Neural cell (in vitro differentiated cells): ENCODE measurements at regions not wholly inside any gene's neighbourhood (a gene's known extent, or its start where the extent isn't known, plus 50 kb on each side); places are given as distances from the start of the nearest gene placed in this dataset.

ENCODE experiments used
- H2AFZ ChIP-seq: fragments of 200-600, 300-800 bp; sonication (generic), shearing (Covaris generic); 2 replicates; pipeline ENCODE4 v1.6.0; 2014; ENCODE audit warnings: low read depth, mild to moderate bottlenecking, antibody characterized with exemption, low read length, moderate library complexity
- H3F3A ChIP-seq: fragments of 200-600 bp; shearing (Covaris generic); 2 replicates; pipeline ENCODE4 v1.6.1; 2016; ENCODE audit warnings: mild to moderate bottlenecking, moderate library complexity, mixed read lengths, antibody characterized with exemption, low read length; ENCODE audit not compliant: insufficient read depth, poor library complexity, severe bottlenecking
- H3K27ac ChIP-seq: fragments of 200-600, 300-800 bp; sonication (generic), shearing (Covaris generic); 2 replicates; pipeline ENCODE4 v1.5.1; 2014; ENCODE audit warnings: mild to moderate bottlenecking, low read length, moderate library complexity
- H3K27me3 ChIP-seq: fragments of 300-800, 200-600 bp; sonication (generic), shearing (Covaris generic); 2 replicates; pipeline ENCODE4 v1.6.0; 2014; ENCODE audit warnings: mild to moderate bottlenecking, low read depth, low read length, moderate library complexity; ENCODE audit not compliant: insufficient read depth
- H3K36me3 ChIP-seq: fragments of 300-800, 200-600 bp; sonication (generic), shearing (Covaris generic); 2 replicates; pipeline ENCODE4 v1.5.1; 2014; ENCODE audit warnings: mild to moderate bottlenecking, antibody characterized with exemption, low read length, moderate library complexity; ENCODE audit not compliant: insufficient read depth
- H3K4me2 ChIP-seq: fragments of 300-800, 200-600 bp; sonication (generic), shearing (Covaris generic); 2 replicates; pipeline ENCODE4 v1.6.0; 2014; ENCODE audit warnings: mild to moderate bottlenecking, low read length
- H3K4me3 ChIP-seq: fragments of 300-800, 200-600 bp; sonication (generic), shearing (Covaris generic); 2 replicates; pipeline ENCODE4 v1.5.1; 2014; ENCODE audit warnings: mild to moderate bottlenecking, low read length, moderate library complexity
- H3K79me2 ChIP-seq: fragments of 200-600 bp; shearing (Covaris generic); replicated peaks from 2 replicates; pipeline ENCODE4 v1.6.0; 2014; ENCODE audit warnings: mild to moderate bottlenecking, low read length, moderate library complexity; ENCODE audit not compliant: insufficient read depth
- H3K9ac ChIP-seq: fragments of 300-800, 200-600 bp; sonication (generic), shearing (Covaris generic); 2 replicates; pipeline ENCODE4 v1.6.1; 2016; ENCODE audit warnings: mild to moderate bottlenecking, low read length, mixed read lengths
- H3K9me2 ChIP-seq: fragments of 200-600 bp; shearing (Covaris generic); 2 replicates; pipeline ENCODE4 v1.6.1; 2016; ENCODE audit warnings: mild to moderate bottlenecking, low read length, mixed read lengths; ENCODE audit not compliant: insufficient read depth
- H3K9me3 ChIP-seq: fragments of 200-600, 300-800 bp; sonication (generic), shearing (Covaris generic); 2 replicates; pipeline ENCODE4 v1.6.1; 2016; ENCODE audit warnings: mild to moderate bottlenecking, mixed run types, low read length, moderate library complexity, mixed read lengths
- H4K20me1 ChIP-seq: fragments of 200-600 bp; shearing (Covaris generic); 2 replicates; pipeline ENCODE4 v1.6.1; 2016; ENCODE audit warnings: mild to moderate bottlenecking, mixed run types; ENCODE audit not compliant: insufficient read depth
- EP300 ChIP-seq: fragments of 450-650 bp; conservative IDR thresholded peaks from 2 replicates; pipeline ENCODE4 v1.6.1; 2014; ENCODE audit warnings: antibody characterized with exemption, mild to moderate bottlenecking, moderate library complexity; ENCODE audit not compliant: poor library complexity, severe bottlenecking
- EZH2 ChIP-seq: fragments of 200-600, 300-800 bp; shearing (Covaris generic), sonication (generic); IDR thresholded peaks from 2 replicates; pipeline ENCODE4 v1.6.1; 2014; ENCODE audit warnings: antibody characterized with exemption, low read length, borderline replicate concordance, mild to moderate bottlenecking; ENCODE audit not compliant: insufficient read depth, poor library complexity, severe bottlenecking
- MXI1 ChIP-seq: fragments of 450-650 bp; conservative IDR thresholded peaks from 2 replicates; pipeline ENCODE4 v1.6.1; 2014; ENCODE audit warnings: antibody characterized with exemption, mild to moderate bottlenecking; ENCODE audit not compliant: poor library complexity, severe bottlenecking
- POLR2AphosphoS5 ChIP-seq: IDR thresholded peaks from 2 replicates; pipeline ENCODE4 v1.6.1; 2012
- RAD21 ChIP-seq: fragments of 450-650 bp; conservative IDR thresholded peaks from 2 replicates; pipeline ENCODE4 v1.6.1; 2014; ENCODE audit warnings: antibody characterized with exemption, mild to moderate bottlenecking, moderate library complexity
- SMC3 ChIP-seq: fragments of 450-650 bp; conservative IDR thresholded peaks from 2 replicates; pipeline ENCODE4 v1.6.1; 2014; ENCODE audit warnings: antibody characterized with exemption, mild to moderate bottlenecking, moderate library complexity; ENCODE audit not compliant: poor library complexity
- TAF1 ChIP-seq: IDR thresholded peaks from 2 replicates; pipeline ENCODE4 v1.6.1; 2012; ENCODE audit warnings: low read depth
- TF ChIP-seq, protein P1 (sequence below): fragments of 450-650 bp; IDR thresholded peaks from 2 replicates; pipeline ENCODE4 v1.5.1; 2014; ENCODE audit warnings: antibody characterized with exemption, mild to moderate bottlenecking, moderate library complexity; ENCODE audit not compliant: poor library complexity, severe bottlenecking
- TF ChIP-seq, protein P2 (sequence below): IDR thresholded peaks from 2 replicates; pipeline ENCODE4 v1.6.1; 2012; ENCODE audit warnings: borderline replicate concordance

DNA sequence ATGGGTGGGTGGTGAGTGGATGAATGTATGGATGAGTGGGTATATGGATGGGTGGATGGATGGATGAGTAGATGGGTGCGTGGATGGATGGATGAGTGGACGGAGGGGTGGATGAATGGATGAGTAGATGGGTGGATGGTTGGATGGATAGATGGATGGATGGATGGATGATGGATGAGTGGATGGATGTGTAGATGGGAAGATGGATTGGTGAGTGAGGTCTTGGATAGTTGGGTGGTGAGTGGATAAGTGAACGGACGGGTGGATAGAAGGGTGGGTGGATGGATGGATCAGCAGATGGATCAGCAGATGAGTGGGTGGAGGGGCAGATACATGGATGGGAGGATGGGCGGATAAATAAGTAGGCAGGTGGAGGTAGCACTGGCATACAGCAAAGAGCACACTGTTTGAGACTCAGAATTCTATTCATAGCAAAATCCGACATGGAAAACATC is 163.5 kb downstream of the C9orf50 start:
- H3F3A ChIP-seq: no peaks in the 10 kb centered on the region
- no peak overlapping the region for H3K27ac ChIP-seq
- no peaks in the 10 kb centered on the region for H3K79me2 ChIP-seq
- no peak overlapping the region for H3K4me2 ChIP-seq
- H3K36me3 ChIP-seq: no peaks in the 10 kb centered on the region
- no peak overlapping the region for H2AFZ ChIP-seq
- TF ChIP-seq RAD21 (no peak), POLR2AphosphoS5 (no peak), SMC3 (no peak), EP300 (no peak), TAF1 (no peak), MXI1 (no peak), EZH2 (no peak)
- TF ChIP-seq, protein P1, sequence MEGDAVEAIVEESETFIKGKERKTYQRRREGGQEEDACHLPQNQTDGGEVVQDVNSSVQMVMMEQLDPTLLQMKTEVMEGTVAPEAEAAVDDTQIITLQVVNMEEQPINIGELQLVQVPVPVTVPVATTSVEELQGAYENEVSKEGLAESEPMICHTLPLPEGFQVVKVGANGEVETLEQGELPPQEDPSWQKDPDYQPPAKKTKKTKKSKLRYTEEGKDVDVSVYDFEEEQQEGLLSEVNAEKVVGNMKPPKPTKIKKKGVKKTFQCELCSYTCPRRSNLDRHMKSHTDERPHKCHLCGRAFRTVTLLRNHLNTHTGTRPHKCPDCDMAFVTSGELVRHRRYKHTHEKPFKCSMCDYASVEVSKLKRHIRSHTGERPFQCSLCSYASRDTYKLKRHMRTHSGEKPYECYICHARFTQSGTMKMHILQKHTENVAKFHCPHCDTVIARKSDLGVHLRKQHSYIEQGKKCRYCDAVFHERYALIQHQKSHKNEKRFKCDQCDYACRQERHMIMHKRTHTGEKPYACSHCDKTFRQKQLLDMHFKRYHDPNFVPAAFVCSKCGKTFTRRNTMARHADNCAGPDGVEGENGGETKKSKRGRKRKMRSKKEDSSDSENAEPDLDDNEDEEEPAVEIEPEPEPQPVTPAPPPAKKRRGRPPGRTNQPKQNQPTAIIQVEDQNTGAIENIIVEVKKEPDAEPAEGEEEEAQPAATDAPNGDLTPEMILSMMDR: no peak
- TF ChIP-seq, protein P2, sequence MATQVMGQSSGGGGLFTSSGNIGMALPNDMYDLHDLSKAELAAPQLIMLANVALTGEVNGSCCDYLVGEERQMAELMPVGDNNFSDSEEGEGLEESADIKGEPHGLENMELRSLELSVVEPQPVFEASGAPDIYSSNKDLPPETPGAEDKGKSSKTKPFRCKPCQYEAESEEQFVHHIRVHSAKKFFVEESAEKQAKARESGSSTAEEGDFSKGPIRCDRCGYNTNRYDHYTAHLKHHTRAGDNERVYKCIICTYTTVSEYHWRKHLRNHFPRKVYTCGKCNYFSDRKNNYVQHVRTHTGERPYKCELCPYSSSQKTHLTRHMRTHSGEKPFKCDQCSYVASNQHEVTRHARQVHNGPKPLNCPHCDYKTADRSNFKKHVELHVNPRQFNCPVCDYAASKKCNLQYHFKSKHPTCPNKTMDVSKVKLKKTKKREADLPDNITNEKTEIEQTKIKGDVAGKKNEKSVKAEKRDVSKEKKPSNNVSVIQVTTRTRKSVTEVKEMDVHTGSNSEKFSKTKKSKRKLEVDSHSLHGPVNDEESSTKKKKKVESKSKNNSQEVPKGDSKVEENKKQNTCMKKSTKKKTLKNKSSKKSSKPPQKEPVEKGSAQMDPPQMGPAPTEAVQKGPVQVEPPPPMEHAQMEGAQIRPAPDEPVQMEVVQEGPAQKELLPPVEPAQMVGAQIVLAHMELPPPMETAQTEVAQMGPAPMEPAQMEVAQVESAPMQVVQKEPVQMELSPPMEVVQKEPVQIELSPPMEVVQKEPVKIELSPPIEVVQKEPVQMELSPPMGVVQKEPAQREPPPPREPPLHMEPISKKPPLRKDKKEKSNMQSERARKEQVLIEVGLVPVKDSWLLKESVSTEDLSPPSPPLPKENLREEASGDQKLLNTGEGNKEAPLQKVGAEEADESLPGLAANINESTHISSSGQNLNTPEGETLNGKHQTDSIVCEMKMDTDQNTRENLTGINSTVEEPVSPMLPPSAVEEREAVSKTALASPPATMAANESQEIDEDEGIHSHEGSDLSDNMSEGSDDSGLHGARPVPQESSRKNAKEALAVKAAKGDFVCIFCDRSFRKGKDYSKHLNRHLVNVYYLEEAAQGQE: no peak
- no peak overlapping the region for H3K9ac ChIP-seq
- H4K20me1 ChIP-seq: no peaks in the 10 kb centered on the region
- H3K4me3 ChIP-seq: no peak overlapping the region
- no peaks in the 10 kb centered on the region for H3K9me3 ChIP-seq
- no peaks in the 10 kb centered on the region for H3K9me2 ChIP-seq
- no peaks in the 10 kb centered on the region for H3K27me3 ChIP-seq

DNA sequence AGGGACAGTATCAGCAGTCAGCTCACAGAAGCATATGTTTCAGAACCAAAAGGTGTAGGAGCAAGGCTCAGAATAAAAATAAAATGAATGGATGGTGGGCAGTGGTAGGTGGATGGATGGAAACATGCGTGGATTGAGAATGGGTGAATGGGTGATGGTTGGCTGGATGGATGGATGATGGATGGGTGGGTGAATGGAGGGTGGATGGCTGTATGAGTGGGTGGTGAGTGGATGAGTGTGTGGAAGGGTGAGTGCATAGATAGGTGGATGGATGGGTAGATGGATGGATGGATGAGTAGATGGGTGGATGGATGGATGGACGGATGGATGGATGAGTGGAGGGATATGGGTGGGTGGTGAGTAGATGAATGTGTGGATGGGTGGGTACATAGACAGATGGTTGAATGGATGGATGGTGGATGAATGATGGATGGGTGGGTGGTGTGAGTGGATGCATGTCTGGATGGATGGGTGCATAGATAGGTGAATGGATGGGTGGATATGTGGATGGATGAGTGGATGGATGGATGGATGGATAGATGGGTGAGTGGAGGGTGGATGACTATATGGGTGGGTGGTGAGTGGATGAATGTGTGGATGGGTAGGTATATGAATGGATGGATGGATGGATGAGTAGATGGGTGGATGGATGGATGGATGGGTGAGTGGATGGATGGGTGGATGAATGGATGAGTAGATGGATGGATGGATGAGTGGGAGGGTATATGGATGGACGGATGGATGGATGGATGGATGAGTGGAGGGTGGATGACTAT is 164.2 kb downstream of the C9orf50 start:
- TF ChIP-seq MXI1: no peak
- no peak for TF ChIP-seq EZH2
- TF ChIP-seq SMC3: no peak
- TF ChIP-seq RAD21: no peak
- no peak for TF ChIP-seq TAF1
- no peak for TF ChIP-seq POLR2AphosphoS5
- TF ChIP-seq, protein P1: no peak
- TF ChIP-seq, protein P2: no peak
- no peak for TF ChIP-seq EP300
- no peak overlapping the region for H3K9ac ChIP-seq
- no peak overlapping the region for H3K4me3 ChIP-seq
- H3K4me2 ChIP-seq: no peak overlapping the region
- H2AFZ ChIP-seq: no peak overlapping the region
- no peaks in the 10 kb centered on the region for H3K36me3 ChIP-seq
- no peaks in the 10 kb centered on the region for H3K27me3 ChIP-seq
- no peak overlapping the region for H3K27ac ChIP-seq
- no peaks in the 10 kb centered on the region for H4K20me1 ChIP-seq
- H3F3A ChIP-seq: no peaks in the 10 kb centered on the region
- H3K9me3 ChIP-seq: no peaks in the 10 kb centered on the region
- no peaks in the 10 kb centered on the region for H3K79me2 ChIP-seq
- H3K9me2 ChIP-seq: no peaks in the 10 kb centered on the region
